ENCODE measurements at regions not wholly inside any gene's neighbourhood (a gene's known extent, or its start where the extent isn't known, plus 50 kb on each side); places are given as distances from the start of the nearest gene placed in this dataset.

GRCh38 chr1:119565131-119565772 lies 58.2 kb downstream of the HSD3B1 start:
- no peak overlapping the region for H3K4me3 Mint-ChIP-seq (ENCODE audit: low read depth, unreplicated experiment)
- CTCF ChIA-PET = interaction anchor here (0.6 kb wide), 1 partner anchor 897 kb away, joined by 4 read pairs; no protein-coding TSS in a partner anchor
- no peak for TF ChIP-seq CTCF (IDR thresholded peaks at IDR 0.05; ENCODE audit: unreplicated experiment)
- intact Hi-C loops (cut with micrococcal nuclease; ENCODE audit: unreplicated experiment) = no loop called here
- no peaks in the 10 kb centered on the region for H3K9me3 Mint-ChIP-seq (ENCODE audit: low read depth, unreplicated experiment)
- BruUV-seq (replicated peaks) = no TSS peak
- no peak for DNase-seq
- H3K4me1 Mint-ChIP-seq (ENCODE audit: low read depth, unreplicated experiment) = peaks cover 14% of the 10 kb centered on the region
- peak overlapping the region; percentile 56 for H3K27ac Mint-ChIP-seq (ENCODE audit: unreplicated experiment)
- H3K27me3 Mint-ChIP-seq (ENCODE audit: unreplicated experiment) = peaks cover 28% of the 10 kb centered on the region
- no peaks in the 10 kb centered on the region for H3K36me3 Mint-ChIP-seq (ENCODE audit: insufficient read depth, unreplicated experiment)

GRCh38 chr1:119569095-119569494 lies 62.1 kb downstream of the HSD3B1 start:
- no peak for TF ChIP-seq CTCF (IDR thresholded peaks at IDR 0.05; ENCODE audit: unreplicated experiment)
- Mint-ChIP-seq H3K27me3 (ENCODE audit: unreplicated experiment) (peaks cover 41% of the 10 kb centered on the region), H3K36me3 (ENCODE audit: insufficient read depth, unreplicated experiment) (no peaks in the 10 kb centered on the region), H3K4me3 (ENCODE audit: low read depth, unreplicated experiment) (no peak overlapping the region), H3K27ac (ENCODE audit: unreplicated experiment) (no peak overlapping the region), H3K4me1 (ENCODE audit: low read depth, unreplicated experiment) (peaks cover 14% of the 10 kb centered on the region), H3K9me3 (ENCODE audit: low read depth, unreplicated experiment) (peaks cover 2% of the 10 kb centered on the region)
- intact Hi-C loops (cut with micrococcal nuclease; ENCODE audit: unreplicated experiment) = no loop called here
- no peak for DNase-seq
- no TSS peak for BruUV-seq (replicated peaks)
- CTCF ChIA-PET = no interaction called here

Data from Calu3 (cell line).